ENCODE measurements at regions not wholly inside any gene's neighbourhood (a gene's known extent, or its start where the extent isn't known, plus 50 kb on each side); places are given as distances from the start of the nearest gene placed in this dataset.

DNA sequence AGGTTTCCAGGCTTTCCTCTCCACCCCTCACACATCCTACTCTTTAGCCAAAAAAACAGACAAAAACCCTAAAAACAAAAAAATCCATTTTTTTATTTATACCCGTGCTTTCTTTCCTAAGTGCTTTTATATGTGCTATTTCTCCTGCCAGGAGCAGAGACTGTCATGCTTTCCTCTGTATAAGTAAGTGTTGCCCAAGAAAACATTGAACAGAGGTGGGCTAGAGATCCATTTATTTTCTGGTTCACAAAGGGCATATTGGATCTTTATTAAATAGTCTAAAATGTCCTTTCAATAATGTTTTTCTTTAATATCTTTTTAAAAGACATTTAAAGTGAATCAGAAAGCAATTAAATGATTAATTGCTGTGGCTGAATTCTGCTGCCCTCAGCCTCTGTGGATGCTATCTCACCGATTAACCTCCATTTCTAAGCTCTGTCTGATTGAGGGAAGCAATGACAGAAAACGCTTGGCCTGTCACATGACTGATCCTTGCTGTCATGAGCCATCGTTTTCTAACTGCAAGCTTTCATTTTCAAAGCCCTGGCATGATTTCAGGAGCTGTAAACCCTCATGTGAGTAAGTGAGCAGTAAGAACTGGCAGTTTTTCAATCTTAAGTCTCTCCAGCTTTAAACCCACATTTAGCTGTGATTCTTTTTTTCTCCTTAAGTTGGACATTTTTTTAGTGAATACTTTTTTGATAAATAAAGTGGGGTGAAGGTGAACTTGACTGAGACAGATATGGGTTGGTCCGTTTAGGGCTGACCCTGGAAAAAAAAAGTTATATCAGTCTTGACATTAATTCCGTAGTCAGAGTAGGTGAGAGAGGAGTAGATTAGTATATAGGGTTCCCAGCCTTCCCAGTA, 180.7 kb upstream of the PGRMC2 start:
- POLR2A ChIA-PET, result interaction anchor here (0.7 to 1.1 kb wide), 2 partner anchors 48 to 49 kb away, joined by 3 read pairs; no protein-coding TSS in a partner anchor
- H3K27ac ChIP-seq (ENCODE audit: low read depth, low read length), result peak overlapping the region; percentile 47
- no peaks in the 10 kb centered on the region for H3K27me3 ChIP-seq (ENCODE audit: control insufficient read depth, insufficient read depth, low read length)
- CTCF ChIA-PET, result interaction anchor here (0.9 to 7.8 kb wide), 2 partner anchors 9 to 14 kb away, joined by 3 to 43 read pairs; no protein-coding TSS in a partner anchor
- H3K9me3 ChIP-seq (ENCODE audit: control insufficient read depth, insufficient read depth, low read length), result no peaks in the 10 kb centered on the region
- TF ChIP-seq, protein P1, sequence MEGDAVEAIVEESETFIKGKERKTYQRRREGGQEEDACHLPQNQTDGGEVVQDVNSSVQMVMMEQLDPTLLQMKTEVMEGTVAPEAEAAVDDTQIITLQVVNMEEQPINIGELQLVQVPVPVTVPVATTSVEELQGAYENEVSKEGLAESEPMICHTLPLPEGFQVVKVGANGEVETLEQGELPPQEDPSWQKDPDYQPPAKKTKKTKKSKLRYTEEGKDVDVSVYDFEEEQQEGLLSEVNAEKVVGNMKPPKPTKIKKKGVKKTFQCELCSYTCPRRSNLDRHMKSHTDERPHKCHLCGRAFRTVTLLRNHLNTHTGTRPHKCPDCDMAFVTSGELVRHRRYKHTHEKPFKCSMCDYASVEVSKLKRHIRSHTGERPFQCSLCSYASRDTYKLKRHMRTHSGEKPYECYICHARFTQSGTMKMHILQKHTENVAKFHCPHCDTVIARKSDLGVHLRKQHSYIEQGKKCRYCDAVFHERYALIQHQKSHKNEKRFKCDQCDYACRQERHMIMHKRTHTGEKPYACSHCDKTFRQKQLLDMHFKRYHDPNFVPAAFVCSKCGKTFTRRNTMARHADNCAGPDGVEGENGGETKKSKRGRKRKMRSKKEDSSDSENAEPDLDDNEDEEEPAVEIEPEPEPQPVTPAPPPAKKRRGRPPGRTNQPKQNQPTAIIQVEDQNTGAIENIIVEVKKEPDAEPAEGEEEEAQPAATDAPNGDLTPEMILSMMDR (IDR thresholded peaks at IDR 0.05; ENCODE audit: low read depth, low read length), result no peak
- no peak overlapping the region for H3K4me3 ChIP-seq (ENCODE audit: low read depth, low read length)
- DNase-seq (ENCODE audit: low read depth, low spot score), result peak; percentile 92

DNA sequence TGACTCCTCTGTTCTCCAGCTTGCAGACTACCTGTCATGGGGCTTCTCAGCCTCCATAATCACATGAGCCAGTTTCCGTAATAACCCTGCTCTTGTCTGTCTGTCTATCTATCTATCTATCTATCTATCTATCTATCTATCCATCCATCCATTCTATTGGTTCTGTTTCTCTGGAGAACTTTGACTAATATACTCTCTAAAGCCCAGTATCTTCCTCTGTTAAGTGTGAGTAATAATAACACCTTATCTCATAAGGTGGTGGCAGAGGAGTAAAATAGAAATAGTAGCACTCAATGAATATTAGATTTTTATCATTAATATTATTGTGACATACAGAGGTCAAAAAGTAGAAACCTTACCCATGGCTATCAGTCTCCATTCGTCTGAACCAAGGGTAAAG, 177.9 kb upstream of the PGRMC2 start:
- Histone ChIP-seq H3K4me3 (ENCODE audit: low read depth, low read length) (no peak overlapping the region), H3K27me3 (ENCODE audit: control insufficient read depth, insufficient read depth, low read length) (no peaks in the 10 kb centered on the region), H3K27ac (ENCODE audit: low read depth, low read length) (no peak overlapping the region), H3K9me3 (ENCODE audit: control insufficient read depth, insufficient read depth, low read length) (no peaks in the 10 kb centered on the region)
- ChIA-PET POLR2A (no interaction called here), CTCF (interaction anchor here (7.8 kb wide), 1 partner anchor 12 kb away, joined by 43 read pairs; no protein-coding TSS in a partner anchor)
- TF ChIP-seq, protein P1 (IDR thresholded peaks at IDR 0.05; ENCODE audit: low read depth, low read length), result no peak
- DNase-seq (ENCODE audit: low read depth, low spot score), result no peak

DNA sequence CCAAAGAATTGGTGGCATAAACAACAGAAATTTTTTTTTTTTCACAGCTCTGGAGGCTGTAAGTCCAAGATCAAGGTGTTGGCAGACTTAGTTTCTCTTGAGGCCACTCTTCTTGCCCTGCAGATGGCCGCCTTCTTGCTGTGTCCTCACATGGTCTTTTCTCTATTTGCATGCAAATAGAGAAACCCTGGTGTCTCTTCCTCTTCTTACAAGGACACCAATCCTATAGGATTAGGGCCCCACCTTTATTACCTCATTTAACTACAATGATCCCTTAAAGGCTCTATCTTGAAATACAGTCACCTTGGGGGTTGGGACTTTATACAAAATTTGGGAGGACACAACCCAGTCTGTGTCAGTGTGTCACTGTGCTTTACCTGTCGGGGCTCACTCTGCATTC, 175.4 kb upstream of the PGRMC2 start:
- no peak overlapping the region for H3K4me3 ChIP-seq (ENCODE audit: low read depth, low read length)
- H3K27ac ChIP-seq (ENCODE audit: low read depth, low read length), result no peak overlapping the region
- ChIA-PET CTCF (interaction anchor here (7.8 kb wide), 1 partner anchor 9 kb away, joined by 43 read pairs; no protein-coding TSS in a partner anchor), POLR2A (no interaction called here)
- H3K9me3 ChIP-seq (ENCODE audit: control insufficient read depth, insufficient read depth, low read length), result no peaks in the 10 kb centered on the region
- no peaks in the 10 kb centered on the region for H3K27me3 ChIP-seq (ENCODE audit: control insufficient read depth, insufficient read depth, low read length)
- TF ChIP-seq, protein P1 (IDR thresholded peaks at IDR 0.05; ENCODE audit: low read depth, low read length), result no peak
- no peak for DNase-seq (ENCODE audit: low read depth, low spot score)

DNA sequence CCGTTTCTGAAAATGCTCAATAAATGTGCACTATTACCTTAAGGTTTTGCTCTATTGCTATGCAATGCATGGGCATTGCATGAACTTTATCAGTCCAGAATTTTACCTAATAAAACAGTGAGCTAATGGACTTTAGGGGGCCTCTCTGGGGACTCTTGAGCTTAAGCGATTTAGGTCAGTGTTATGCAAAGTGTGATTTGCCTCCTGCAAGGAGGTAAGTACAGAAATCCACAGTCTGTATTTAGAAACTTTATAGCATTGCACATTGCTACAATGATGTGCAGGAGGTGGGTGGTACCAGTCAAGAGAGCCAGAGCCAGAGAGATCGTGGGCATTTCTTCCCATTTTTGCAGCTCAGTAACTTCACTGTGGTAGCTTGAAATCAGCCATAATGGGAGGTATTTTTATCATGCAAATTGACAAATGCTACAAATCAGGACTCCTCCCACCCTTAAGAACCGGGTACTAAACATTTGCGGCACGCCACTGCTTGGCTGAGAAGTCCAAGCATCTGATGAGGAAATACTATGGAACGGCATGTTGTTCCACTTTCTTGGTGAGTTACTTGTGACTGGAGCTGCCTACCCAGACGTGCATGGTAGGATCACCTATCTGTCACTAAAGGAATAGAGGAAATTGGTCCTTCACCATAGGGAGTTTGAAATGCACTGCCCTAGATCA, 174.6 kb upstream of the PGRMC2 start:
- no peak overlapping the region for H3K27ac ChIP-seq (ENCODE audit: low read depth, low read length)

More for the DNA sequence above, 174.6 kb upstream of the PGRMC2 start:
- no peak overlapping the region for H3K4me3 ChIP-seq (ENCODE audit: low read depth, low read length)
- H3K9me3 ChIP-seq (ENCODE audit: control insufficient read depth, insufficient read depth, low read length), result no peaks in the 10 kb centered on the region
- DNase-seq (ENCODE audit: low read depth, low spot score), result no peak
- CTCF ChIA-PET, result interaction anchor here (7.8 kb wide), 1 partner anchor 8 kb away, joined by 43 read pairs; no protein-coding TSS in a partner anchor
- TF ChIP-seq, protein P1 (IDR thresholded peaks at IDR 0.05; ENCODE audit: low read depth, low read length), result no peak
- POLR2A ChIA-PET, result no interaction called here
- H3K27me3 ChIP-seq (ENCODE audit: control insufficient read depth, insufficient read depth, low read length), result no peaks in the 10 kb centered on the region

Measured in AG04450 (cell line).